PC-9 (cell line): ENCODE measurements at regions not wholly inside any gene's neighbourhood (a gene's known extent, or its start where the extent isn't known, plus 50 kb on each side); places are given as distances from the start of the nearest gene placed in this dataset.

Experiments used
- CTCF ChIP-seq: fragments of 200-600 bp; sonication (generic); conservative IDR thresholded peaks from 2 replicates; pipeline ENCODE4 v1.6.1; 2017; ENCODE audit warnings: mixed run types, antibody characterized with exemption, mild to moderate bottlenecking, moderate library complexity
- EZH2 ChIP-seq: fragments of 200-600 bp; sonication (generic); IDR thresholded peaks from 2 replicates; pipeline ENCODE4 v1.8.0; 2017; ENCODE audit warnings: antibody characterized with exemption, low read depth

GRCh38 chr2:219905640-219906039, 278.2 kb downstream of the SLC4A3 start:
- no peak for TF ChIP-seq CTCF
- TF ChIP-seq EZH2: no peak
